Type B pancreatic cell (in vitro differentiated cells): ENCODE measurements at regions not wholly inside any gene's neighbourhood (a gene's known extent, or its start where the extent isn't known, plus 50 kb on each side); places are given as distances from the start of the nearest gene placed in this dataset.

Source experiments
- DNase-seq: peaks from one replicate; pipeline ENCODE4 v3.0.0; 2021; ENCODE audit warnings: mixed read lengths; ENCODE audit not compliant: unreplicated experiment; ENCODE audit errors: extremely low spot score
- H3K27ac Mint-ChIP-seq: 2 replicates; pipeline ENCODE4 v1.8.0; 2021; ENCODE audit warnings: mild to moderate bottlenecking, mixed read lengths
- H3K27me3 Mint-ChIP-seq: 2 replicates; pipeline ENCODE4 v1.8.0; 2021; ENCODE audit warnings: mixed read lengths
- H3K36me3 Mint-ChIP-seq: 2 replicates; pipeline ENCODE4 v1.8.0; 2021; ENCODE audit warnings: mixed read lengths
- H3K4me1 Mint-ChIP-seq: one replicate; pipeline ENCODE4 v1.8.0; 2021; ENCODE audit warnings: mixed read lengths; ENCODE audit not compliant: unreplicated experiment
- H3K4me3 Mint-ChIP-seq: 2 replicates; pipeline ENCODE4 v1.8.0; 2021; ENCODE audit warnings: mild to moderate bottlenecking, mixed read lengths
- H3K9me3 Mint-ChIP-seq: 2 replicates; pipeline ENCODE4 v1.8.0; 2021; ENCODE audit warnings: mixed read lengths
- CTCF ChIP-seq: fragments of 200-600 bp; sonication (generic); conservative IDR thresholded peaks from 2 replicates; pipeline ENCODE4 v1.5.0; 2021; ENCODE audit warnings: antibody characterized with exemption, mild to moderate bottlenecking

GRCh38 chr2:16718576-16719484 is 53.2 kb upstream of the CYRIA start:
- H3K27ac Mint-ChIP-seq = no peak overlapping the region
- no peak for TF ChIP-seq CTCF
- DNase-seq = no peak
- no peaks in the 10 kb centered on the region for H3K4me1 Mint-ChIP-seq
- H3K4me3 Mint-ChIP-seq = no peak overlapping the region
- no peaks in the 10 kb centered on the region for H3K9me3 Mint-ChIP-seq
- H3K36me3 Mint-ChIP-seq = no peaks in the 10 kb centered on the region
- H3K27me3 Mint-ChIP-seq = peaks cover 21% of the 10 kb centered on the region

DNA sequence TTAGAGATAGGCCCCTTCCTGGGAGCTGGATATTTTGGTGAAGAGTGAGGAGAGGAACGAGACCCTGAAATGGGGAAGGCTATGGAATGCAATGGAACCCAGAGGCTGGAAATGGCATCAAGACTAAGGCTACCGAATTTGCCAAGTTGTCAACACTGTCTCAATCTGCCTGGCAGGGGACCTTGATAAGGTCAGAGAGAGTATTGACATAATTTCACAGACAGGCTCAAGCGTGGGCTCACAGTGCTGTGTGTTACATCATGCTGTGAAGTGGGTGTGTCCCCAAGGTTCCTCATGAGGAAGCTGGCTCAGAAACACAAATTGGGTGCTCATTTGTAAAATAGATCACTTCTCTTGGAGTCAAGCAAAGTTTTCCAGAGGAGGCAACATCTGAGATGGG is 51.8 kb upstream of the CYRIA start:
- no peak for TF ChIP-seq CTCF
- peaks cover 21% of the 10 kb centered on the region for H3K27me3 Mint-ChIP-seq
- no peaks in the 10 kb centered on the region for H3K4me1 Mint-ChIP-seq
- DNase-seq = no peak
- H3K36me3 Mint-ChIP-seq = no peaks in the 10 kb centered on the region
- H3K9me3 Mint-ChIP-seq = no peaks in the 10 kb centered on the region
- H3K27ac Mint-ChIP-seq = no peak overlapping the region
- H3K4me3 Mint-ChIP-seq = no peak overlapping the region

GRCh38 chr2:16716944-16717343 is 51.3 kb upstream of the CYRIA start:
- Mint-ChIP-seq H3K4me1 (no peaks in the 10 kb centered on the region), H3K36me3 (no peaks in the 10 kb centered on the region), H3K27ac (no peak overlapping the region), H3K9me3 (no peaks in the 10 kb centered on the region), H3K4me3 (no peak overlapping the region), H3K27me3 (peaks cover 21% of the 10 kb centered on the region)
- no peak for DNase-seq
- no peak for TF ChIP-seq CTCF

- Mint-ChIP-seq H3K27ac (no peak overlapping the region), H3K9me3 (no peaks in the 10 kb centered on the region), H3K27me3 (peaks cover 21% of the 10 kb centered on the region), H3K4me3 (no peak overlapping the region), H3K36me3 (no peaks in the 10 kb centered on the region), H3K4me1 (no peaks in the 10 kb centered on the region)
- DNase-seq = no peak
- TF ChIP-seq CTCF = no peak
Observed at GRCh38 chr2:16716024-16716423, 50.4 kb upstream of the CYRIA start.
